HL-60 (cell line): ENCODE measurements at regions not wholly inside any gene's neighbourhood (a gene's known extent, or its start where the extent isn't known, plus 50 kb on each side); places are given as distances from the start of the nearest gene placed in this dataset.

Experiments used
- DNase-seq, 2 experiments: peaks; one replicate each; pipeline ENCODE4 v3.0.0-alpha.2; 2010 to 2020; ENCODE audit warnings: low read depth in 1 of 2, low spot score in 1 of 2
- H3K27ac ChIP-seq: fragments of 250-450 bp; sonication (Bioruptor Pico); replicated peaks from 2 replicates; pipeline ENCODE4 v1.5.1; 2020; ENCODE audit warnings: mild to moderate bottlenecking, moderate library complexity
- H3K27me3 ChIP-seq: fragments of 250-450 bp; sonication (Bioruptor Pico); 2 replicates; pipeline ENCODE4 v1.5.1; 2021; ENCODE audit warnings: mild to moderate bottlenecking, moderate library complexity; ENCODE audit not compliant: insufficient read depth, poor library complexity, severe bottlenecking
- H3K4me3 ChIP-seq: replicated peaks from 2 replicates; pipeline ENCODE4 v1.5.1; 2011; ENCODE audit warnings: mild to moderate bottlenecking, control low read depth, low read length; ENCODE audit not compliant: insufficient read depth
- GABPA ChIP-seq: IDR thresholded peaks from 2 replicates; pipeline ENCODE4 v1.6.1; 2012; ENCODE audit warnings: low read depth
- POLR2AphosphoS5 ChIP-seq: IDR thresholded peaks from 2 replicates; pipeline ENCODE4 v1.6.1; 2012; ENCODE audit warnings: low read depth
- SPI1 ChIP-seq: IDR thresholded peaks from 2 replicates; pipeline ENCODE4 v1.6.1; 2012; ENCODE audit warnings: low read depth, mild to moderate bottlenecking, borderline replicate concordance
- TF ChIP-seq, protein P1 (sequence below): IDR thresholded peaks from 2 replicates; pipeline ENCODE4 v1.6.1; 2012; ENCODE audit warnings: low read depth; ENCODE audit not compliant: insufficient replicate concordance
- TF ChIP-seq, protein P2 (sequence below): IDR thresholded peaks from one replicate; pipeline ENCODE4 v1.5.1; 2011; ENCODE audit warnings: low read length, control low read depth, inconsistent platforms; ENCODE audit not compliant: insufficient read depth

DNA sequence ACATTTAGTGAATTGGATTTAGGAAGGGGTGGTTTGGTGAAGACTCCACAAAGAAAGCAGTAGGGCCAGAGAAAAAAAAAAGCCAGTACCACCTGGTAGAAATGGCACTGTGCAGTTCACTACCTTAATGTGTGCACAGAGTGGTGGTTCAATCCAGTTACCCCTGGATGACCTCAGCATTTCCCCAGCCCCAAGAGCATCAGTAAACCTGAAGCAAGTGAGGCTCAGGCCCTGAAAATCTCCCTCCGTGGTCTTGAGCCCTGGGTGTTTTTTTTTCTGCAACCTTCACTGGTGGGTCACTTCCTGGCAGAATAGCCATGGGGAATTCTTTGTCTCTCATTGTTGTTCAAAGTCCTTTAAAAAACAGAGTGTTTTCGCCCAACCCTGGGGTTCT lies 202.9 kb downstream of the GADD45G start:
- TF ChIP-seq, protein P1, sequence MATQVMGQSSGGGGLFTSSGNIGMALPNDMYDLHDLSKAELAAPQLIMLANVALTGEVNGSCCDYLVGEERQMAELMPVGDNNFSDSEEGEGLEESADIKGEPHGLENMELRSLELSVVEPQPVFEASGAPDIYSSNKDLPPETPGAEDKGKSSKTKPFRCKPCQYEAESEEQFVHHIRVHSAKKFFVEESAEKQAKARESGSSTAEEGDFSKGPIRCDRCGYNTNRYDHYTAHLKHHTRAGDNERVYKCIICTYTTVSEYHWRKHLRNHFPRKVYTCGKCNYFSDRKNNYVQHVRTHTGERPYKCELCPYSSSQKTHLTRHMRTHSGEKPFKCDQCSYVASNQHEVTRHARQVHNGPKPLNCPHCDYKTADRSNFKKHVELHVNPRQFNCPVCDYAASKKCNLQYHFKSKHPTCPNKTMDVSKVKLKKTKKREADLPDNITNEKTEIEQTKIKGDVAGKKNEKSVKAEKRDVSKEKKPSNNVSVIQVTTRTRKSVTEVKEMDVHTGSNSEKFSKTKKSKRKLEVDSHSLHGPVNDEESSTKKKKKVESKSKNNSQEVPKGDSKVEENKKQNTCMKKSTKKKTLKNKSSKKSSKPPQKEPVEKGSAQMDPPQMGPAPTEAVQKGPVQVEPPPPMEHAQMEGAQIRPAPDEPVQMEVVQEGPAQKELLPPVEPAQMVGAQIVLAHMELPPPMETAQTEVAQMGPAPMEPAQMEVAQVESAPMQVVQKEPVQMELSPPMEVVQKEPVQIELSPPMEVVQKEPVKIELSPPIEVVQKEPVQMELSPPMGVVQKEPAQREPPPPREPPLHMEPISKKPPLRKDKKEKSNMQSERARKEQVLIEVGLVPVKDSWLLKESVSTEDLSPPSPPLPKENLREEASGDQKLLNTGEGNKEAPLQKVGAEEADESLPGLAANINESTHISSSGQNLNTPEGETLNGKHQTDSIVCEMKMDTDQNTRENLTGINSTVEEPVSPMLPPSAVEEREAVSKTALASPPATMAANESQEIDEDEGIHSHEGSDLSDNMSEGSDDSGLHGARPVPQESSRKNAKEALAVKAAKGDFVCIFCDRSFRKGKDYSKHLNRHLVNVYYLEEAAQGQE, result no peak
- TF ChIP-seq GABPA (no peak), SPI1 (no peak), POLR2AphosphoS5 (no peak)
- TF ChIP-seq, protein P2, sequence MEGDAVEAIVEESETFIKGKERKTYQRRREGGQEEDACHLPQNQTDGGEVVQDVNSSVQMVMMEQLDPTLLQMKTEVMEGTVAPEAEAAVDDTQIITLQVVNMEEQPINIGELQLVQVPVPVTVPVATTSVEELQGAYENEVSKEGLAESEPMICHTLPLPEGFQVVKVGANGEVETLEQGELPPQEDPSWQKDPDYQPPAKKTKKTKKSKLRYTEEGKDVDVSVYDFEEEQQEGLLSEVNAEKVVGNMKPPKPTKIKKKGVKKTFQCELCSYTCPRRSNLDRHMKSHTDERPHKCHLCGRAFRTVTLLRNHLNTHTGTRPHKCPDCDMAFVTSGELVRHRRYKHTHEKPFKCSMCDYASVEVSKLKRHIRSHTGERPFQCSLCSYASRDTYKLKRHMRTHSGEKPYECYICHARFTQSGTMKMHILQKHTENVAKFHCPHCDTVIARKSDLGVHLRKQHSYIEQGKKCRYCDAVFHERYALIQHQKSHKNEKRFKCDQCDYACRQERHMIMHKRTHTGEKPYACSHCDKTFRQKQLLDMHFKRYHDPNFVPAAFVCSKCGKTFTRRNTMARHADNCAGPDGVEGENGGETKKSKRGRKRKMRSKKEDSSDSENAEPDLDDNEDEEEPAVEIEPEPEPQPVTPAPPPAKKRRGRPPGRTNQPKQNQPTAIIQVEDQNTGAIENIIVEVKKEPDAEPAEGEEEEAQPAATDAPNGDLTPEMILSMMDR, result no peak
- Histone ChIP-seq H3K27me3 (no peaks in the 10 kb centered on the region), H3K27ac (no peak overlapping the region), H3K4me3 (no peak overlapping the region)
- DNase-seq, result no peak

DNA sequence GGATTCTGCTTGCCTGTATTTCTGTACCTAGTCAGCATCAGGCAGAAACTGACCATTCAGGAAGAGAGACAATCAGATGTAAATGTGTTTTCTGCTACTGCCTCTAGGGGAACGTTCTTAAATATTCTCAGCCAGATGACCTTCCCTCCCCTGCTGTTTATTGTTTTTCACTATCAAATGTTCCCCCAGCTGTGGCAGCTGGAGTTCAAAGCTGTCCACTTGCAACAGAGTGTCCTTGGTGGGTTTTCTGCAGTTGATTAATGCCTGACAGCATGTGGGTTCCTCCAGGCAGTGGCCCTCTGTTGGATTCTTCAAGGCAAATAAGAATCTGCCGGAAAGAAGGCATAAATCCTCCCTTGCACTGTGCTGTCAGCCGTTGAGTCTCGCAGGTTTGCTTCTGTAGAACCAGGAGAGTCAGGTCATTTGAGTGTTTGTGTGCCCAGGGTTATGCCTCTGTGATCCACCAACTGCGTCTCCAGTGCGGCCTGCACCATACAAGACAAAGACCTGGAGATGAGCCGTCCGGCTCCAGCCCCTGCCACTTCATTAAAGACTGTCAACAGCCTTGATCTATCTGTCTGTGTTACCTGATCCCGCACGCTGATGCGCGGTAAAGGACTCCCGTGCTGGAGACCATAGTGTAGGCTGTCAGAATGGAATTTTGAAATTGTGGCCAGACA lies 203.4 kb downstream of the GADD45G start:
- no peak for TF ChIP-seq SPI1
- TF ChIP-seq, protein P2, result no peak
- TF ChIP-seq POLR2AphosphoS5, result no peak
- no peak for TF ChIP-seq GABPA
- TF ChIP-seq, protein P1, result no peak
- no peak for DNase-seq
- H3K4me3 ChIP-seq, result no peak overlapping the region

DNA sequence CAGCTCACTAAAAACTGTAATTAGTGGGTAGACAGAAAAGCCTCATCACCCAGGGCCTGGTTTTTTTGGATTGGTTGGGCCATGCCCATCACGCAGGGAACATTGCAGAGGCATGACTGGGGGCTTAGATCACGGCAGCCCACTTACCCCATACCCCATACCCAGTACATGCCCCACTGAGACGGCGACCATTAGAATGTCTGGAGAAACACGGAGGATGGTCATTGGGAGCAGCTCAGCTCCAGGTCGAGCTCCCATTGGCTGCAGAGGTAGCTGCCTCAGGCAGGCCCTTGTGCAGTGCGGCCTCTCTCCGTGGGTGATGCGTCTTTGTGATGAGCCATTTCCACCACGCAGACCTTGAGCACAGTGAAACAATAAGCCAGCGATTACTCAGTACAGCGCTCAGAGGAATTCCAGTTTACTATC lies 204.0 kb downstream of the GADD45G start:
- no peak overlapping the region for H3K4me3 ChIP-seq
- no peak for DNase-seq
- TF ChIP-seq GABPA (no peak), SPI1 (no peak)
- TF ChIP-seq, protein P1, result no peak
- TF ChIP-seq, protein P2, result no peak
- H3K27me3 ChIP-seq, result no peaks in the 10 kb centered on the region
- H3K27ac ChIP-seq, result no peak overlapping the region

More for the DNA sequence above, 203.4 kb downstream of the GADD45G start:
- no peak overlapping the region for H3K27ac ChIP-seq
- H3K27me3 ChIP-seq, result no peaks in the 10 kb centered on the region
